Subcutaneous abdominal adipose tissue (tissue), 5 donors: ENCODE measurements at regions not wholly inside any gene's neighbourhood (a gene's known extent, or its start where the extent isn't known, plus 50 kb on each side); places are given as distances from the start of the nearest gene placed in this dataset.
A peak's percentile ranks its signal among the peaks of the same experiment; 100 is the strongest.

Experiments
- H3K27ac ChIP-seq: one replicate; pipeline ENCODE4 v1.7.0; 2013; ENCODE audit warnings: low read depth, mild to moderate bottlenecking, inconsistent platforms, low read length, moderate library complexity
- H3K27me3 ChIP-seq, 5 donors: one replicate each; pipeline ENCODE4 v1.7.0; 2013; ENCODE audit warnings: low read length in 5 of 5, inconsistent platforms in 1 of 5; ENCODE audit not compliant: control insufficient read depth in 5 of 5, insufficient read depth in 4 of 5
- H3K36me3 ChIP-seq, 5 donors: one replicate each; pipeline ENCODE4 v1.7.0; 2013; ENCODE audit warnings: low read length in 5 of 5; ENCODE audit not compliant: control insufficient read depth in 5 of 5, insufficient read depth in 5 of 5
- H3K4me1 ChIP-seq, 5 donors: one replicate each; pipeline ENCODE4 v1.7.0; 2013; ENCODE audit warnings: low read length in 5 of 5, mild to moderate bottlenecking in 3 of 5, moderate library complexity in 1 of 5; ENCODE audit not compliant: control insufficient read depth in 5 of 5, insufficient read depth in 5 of 5
- H3K4me3 ChIP-seq, 5 donors: one replicate each; pipeline ENCODE4 v1.7.0; 2013; ENCODE audit warnings: low read length in 5 of 5, low read depth in 1 of 5
- H3K9ac ChIP-seq, 5 donors: one replicate each; pipeline ENCODE4 v1.7.0; 2013; ENCODE audit warnings: low read length in 5 of 5, mild to moderate bottlenecking in 4 of 5, moderate library complexity in 3 of 5
- H3K9me3 ChIP-seq, 5 donors: one replicate each; pipeline ENCODE4 v1.7.0; 2013; ENCODE audit warnings: low read length in 5 of 5; ENCODE audit not compliant: control insufficient read depth in 5 of 5
- donor health status: healthy.
- donor health status: healthy.
- donor health status: healthy.
- donor health status: healthy.
- donor health status: healthy.

GRCh38 chr5:124576848-124577409, 169.5 kb downstream of the ZNF608 start:
- H3K27me3 ChIP-seq: no peaks in the 10 kb centered on the region
- H3K27ac ChIP-seq: no peak overlapping the region
- no peaks in the 10 kb centered on the region for H3K4me1 ChIP-seq
- no peak overlapping the region for H3K4me3 ChIP-seq
- H3K9ac ChIP-seq: no peak overlapping the region
- no peaks in the 10 kb centered on the region for H3K36me3 ChIP-seq
- no peaks in the 10 kb centered on the region for H3K9me3 ChIP-seq

- H3K27me3 ChIP-seq: no peaks in the 10 kb centered on the region
- H3K36me3 ChIP-seq: no peaks in the 10 kb centered on the region
- no peak overlapping the region for H3K27ac ChIP-seq
- no peak overlapping the region for H3K4me3 ChIP-seq
- peaks cover 0 to under 1% (median 0%) of the 10 kb centered on the region in 5 donors for H3K4me1 ChIP-seq
- no peak overlapping the region for H3K9ac ChIP-seq
- H3K9me3 ChIP-seq: no peaks in the 10 kb centered on the region
These were observed 170.7 kb downstream of the ZNF608 start for GRCh38 chr5:124575725-124576124.

GRCh38 chr5:124574521-124575436, 171.7 kb downstream of the ZNF608 start:
- no peak overlapping the region for H3K4me3 ChIP-seq
- no peaks in the 10 kb centered on the region for H3K27me3 ChIP-seq
- no peaks in the 10 kb centered on the region for H3K9me3 ChIP-seq
- no peak overlapping the region for H3K27ac ChIP-seq
- H3K36me3 ChIP-seq: no peaks in the 10 kb centered on the region
- H3K9ac ChIP-seq: no peak overlapping the region
- peaks cover 0 to 6% (median 0%) of the 10 kb centered on the region in 5 donors for H3K4me1 ChIP-seq

GRCh38 chr5:124572971-124573370, 173.5 kb downstream of the ZNF608 start:
- no peak overlapping the region for H3K4me3 ChIP-seq
- H3K36me3 ChIP-seq: no peaks in the 10 kb centered on the region
- H3K4me1 ChIP-seq: peaks cover 0 to 6% (median 0%) of the 10 kb centered on the region in 5 donors
- H3K9ac ChIP-seq: no peak overlapping the region
- no peak overlapping the region for H3K27ac ChIP-seq
- no peaks in the 10 kb centered on the region for H3K27me3 ChIP-seq
- H3K9me3 ChIP-seq: no peaks in the 10 kb centered on the region

GRCh38 chr5:124570285-124571035, 176.0 kb downstream of the ZNF608 start:
- H3K9ac ChIP-seq: no peak overlapping the region
- H3K27me3 ChIP-seq: no peaks in the 10 kb centered on the region
- H3K4me1 ChIP-seq: peaks cover 0 to 6% (median 0%) of the 10 kb centered on the region in 5 donors
- H3K36me3 ChIP-seq: no peaks in the 10 kb centered on the region
- H3K27ac ChIP-seq: no peak overlapping the region
- peak overlapping the region in 1 of 5 donors; percentile 5 for H3K4me3 ChIP-seq
- no peaks in the 10 kb centered on the region for H3K9me3 ChIP-seq

DNA sequence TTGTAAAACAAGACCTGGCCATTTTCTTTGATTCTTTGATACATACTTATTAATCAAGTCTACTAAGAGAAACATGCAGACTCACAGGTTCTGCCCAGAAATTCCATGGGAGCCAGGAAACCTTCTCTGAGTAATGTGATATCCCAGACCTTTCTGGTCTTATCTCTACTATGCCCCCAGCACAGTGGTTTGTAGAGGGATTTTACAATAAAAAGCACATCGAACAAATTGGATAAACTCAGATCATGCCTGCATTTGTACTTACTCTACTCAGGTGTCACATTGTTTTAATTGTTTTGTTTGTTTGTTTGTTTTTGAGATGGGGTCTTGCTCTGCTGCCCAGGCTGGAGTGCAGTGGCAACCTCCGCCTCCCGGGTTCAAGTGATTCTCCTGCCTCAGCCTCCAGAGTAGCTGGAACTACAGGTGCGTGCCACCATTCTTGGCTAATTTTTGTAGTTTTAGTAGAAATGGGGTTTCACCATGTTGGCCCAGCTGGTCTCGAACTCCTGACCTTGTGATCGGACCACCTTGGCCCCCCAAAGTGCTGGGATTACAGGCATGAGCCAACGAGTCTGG, 179.5 kb downstream of the ZNF608 start:
- Histone ChIP-seq H3K9ac (no peak overlapping the region), H3K4me1 (peaks cover 0 to 6% (median 0%) of the 10 kb centered on the region in 5 donors), H3K36me3 (no peaks in the 10 kb centered on the region), H3K4me3 (no peak overlapping the region), H3K9me3 (no peaks in the 10 kb centered on the region), H3K27ac (no peak overlapping the region), H3K27me3 (no peaks in the 10 kb centered on the region)

DNA sequence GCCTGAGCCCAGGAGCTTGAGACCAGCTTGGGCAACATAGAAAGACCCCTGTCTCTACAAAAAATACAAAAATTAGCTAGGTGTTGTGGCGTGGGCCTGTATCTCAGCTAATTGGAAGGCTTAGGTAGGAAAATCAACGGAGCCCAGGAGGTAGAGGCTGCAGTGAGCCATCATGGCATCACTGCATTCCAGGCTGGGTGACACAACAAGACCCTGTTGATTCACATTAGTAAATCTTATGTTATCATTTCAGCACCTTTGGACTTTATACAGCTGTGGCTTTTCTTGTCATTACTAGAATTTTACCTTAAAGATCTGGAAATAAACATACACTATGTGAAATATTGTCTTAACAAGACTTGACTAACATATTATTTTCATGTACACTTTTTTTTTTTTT, 185.0 kb downstream of the ZNF608 start:
- H3K9ac ChIP-seq: no peak overlapping the region
- no peaks in the 10 kb centered on the region for H3K9me3 ChIP-seq
- H3K27ac ChIP-seq: no peak overlapping the region
- H3K36me3 ChIP-seq: no peaks in the 10 kb centered on the region
- H3K4me1 ChIP-seq: no peaks in the 10 kb centered on the region
- H3K4me3 ChIP-seq: no peak overlapping the region
- H3K27me3 ChIP-seq: no peaks in the 10 kb centered on the region

DNA sequence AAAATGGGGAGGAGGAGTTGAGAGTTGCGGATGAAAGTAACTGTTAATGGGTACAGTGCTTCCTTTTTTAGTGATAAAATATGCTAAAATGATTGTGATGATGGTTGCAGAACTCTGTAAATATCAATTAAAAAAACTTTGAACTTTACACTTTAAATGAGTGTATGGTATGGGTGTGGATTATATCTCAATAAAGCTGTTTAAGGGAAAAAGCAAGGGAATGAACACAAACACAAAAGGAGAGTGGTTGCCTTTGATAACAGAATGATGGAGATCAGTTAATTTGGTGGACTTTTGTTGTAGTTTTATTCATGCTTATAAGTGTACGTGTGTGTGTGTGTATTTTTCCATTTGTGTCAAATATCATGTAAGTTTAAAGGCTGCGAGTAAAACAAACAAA, 186.1 kb downstream of the ZNF608 start:
- no peaks in the 10 kb centered on the region for H3K36me3 ChIP-seq
- H3K9ac ChIP-seq: no peak overlapping the region
- no peaks in the 10 kb centered on the region for H3K9me3 ChIP-seq
- no peaks in the 10 kb centered on the region for H3K27me3 ChIP-seq
- H3K27ac ChIP-seq: no peak overlapping the region
- no peak overlapping the region for H3K4me3 ChIP-seq
- no peaks in the 10 kb centered on the region for H3K4me1 ChIP-seq

DNA sequence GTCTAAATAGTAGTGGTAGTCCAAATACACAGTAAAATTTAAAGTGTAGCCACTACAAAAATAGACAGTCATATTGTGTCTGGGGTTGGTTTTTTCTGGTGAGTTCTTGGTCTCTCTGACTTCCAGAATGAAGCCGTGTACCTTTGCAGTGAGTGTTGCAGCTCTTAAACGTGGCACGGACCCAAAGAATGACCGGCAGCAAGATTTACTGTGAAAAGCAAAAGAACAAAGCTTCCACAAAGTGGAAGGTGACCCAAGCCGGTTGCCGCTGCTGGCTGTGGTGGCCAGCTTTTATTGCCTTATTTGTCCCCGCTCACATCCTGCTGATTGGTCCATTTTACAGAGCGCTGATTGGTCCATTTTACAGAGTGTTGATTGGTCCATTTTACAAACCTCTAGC, 188.7 kb downstream of the ZNF608 start:
- Histone ChIP-seq H3K36me3 (no peaks in the 10 kb centered on the region), H3K27me3 (no peaks in the 10 kb centered on the region), H3K27ac (no peak overlapping the region), H3K4me3 (no peak overlapping the region), H3K9ac (no peak overlapping the region), H3K9me3 (no peaks in the 10 kb centered on the region), H3K4me1 (no peaks in the 10 kb centered on the region)
